Chondrocyte (in vitro differentiated cells): ENCODE measurements at regions not wholly inside any gene's neighbourhood (a gene's known extent, or its start where the extent isn't known, plus 50 kb on each side); places are given as distances from the start of the nearest gene placed in this dataset.

ENCODE experiments used
- DNase-seq: peaks from one replicate; pipeline ENCODE4 v3.0.0; 2021; ENCODE audit warnings: mixed read lengths, low spot score
- H3K27ac Mint-ChIP-seq: one replicate; pipeline ENCODE4 v1.8.0; 2021; ENCODE audit warnings: mild to moderate bottlenecking, moderate library complexity, mixed read lengths; ENCODE audit not compliant: unreplicated experiment
- H3K27me3 Mint-ChIP-seq: 2 replicates; pipeline ENCODE4 v1.8.0; 2021; ENCODE audit warnings: low read depth, mixed read lengths
- H3K36me3 Mint-ChIP-seq: 2 replicates; pipeline ENCODE4 v1.8.0; 2021; ENCODE audit warnings: low read depth, mixed read lengths
- H3K4me1 Mint-ChIP-seq: 2 replicates; pipeline ENCODE4 v1.8.0; 2021; ENCODE audit warnings: low read depth, mild to moderate bottlenecking, mixed read lengths
- H3K4me3 Mint-ChIP-seq: one replicate; pipeline ENCODE4 v1.8.0; 2021; ENCODE audit warnings: mild to moderate bottlenecking, moderate library complexity, mixed read lengths; ENCODE audit not compliant: unreplicated experiment
- H3K9me3 Mint-ChIP-seq: 2 replicates; pipeline ENCODE4 v1.8.0; 2021; ENCODE audit warnings: low read depth, mixed read lengths
- TF ChIP-seq, protein P1 (sequence below): fragments of 200-600 bp; sonication (generic); IDR thresholded peaks from 2 replicates; pipeline ENCODE4 v1.5.0; 2021; ENCODE audit warnings: antibody characterized with exemption, mild to moderate bottlenecking, moderate library complexity

DNA sequence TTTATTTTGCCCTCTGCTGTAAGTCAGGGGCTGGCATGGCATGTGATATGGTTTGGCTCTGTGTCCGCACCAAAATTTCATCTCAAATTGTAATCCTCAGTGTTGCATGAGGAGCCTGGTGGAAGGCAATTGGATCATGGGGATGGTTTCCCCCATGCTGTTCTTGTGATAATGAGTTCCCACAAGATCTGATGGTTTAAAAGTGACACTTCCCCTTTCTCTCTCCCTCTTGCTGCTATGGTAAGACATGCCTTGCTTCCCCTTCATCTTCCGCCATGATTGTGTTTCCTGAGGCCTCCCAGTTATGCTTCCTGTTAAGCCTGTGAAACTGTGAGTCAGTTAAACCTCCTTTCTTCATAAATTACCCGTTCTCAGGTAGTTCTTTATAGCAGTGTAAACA lies 72.0 kb upstream of the MSX1 start:
- H3K4me3 Mint-ChIP-seq, result no peak overlapping the region
- H3K36me3 Mint-ChIP-seq, result peaks cover 6% of the 10 kb centered on the region
- TF ChIP-seq, protein P1, sequence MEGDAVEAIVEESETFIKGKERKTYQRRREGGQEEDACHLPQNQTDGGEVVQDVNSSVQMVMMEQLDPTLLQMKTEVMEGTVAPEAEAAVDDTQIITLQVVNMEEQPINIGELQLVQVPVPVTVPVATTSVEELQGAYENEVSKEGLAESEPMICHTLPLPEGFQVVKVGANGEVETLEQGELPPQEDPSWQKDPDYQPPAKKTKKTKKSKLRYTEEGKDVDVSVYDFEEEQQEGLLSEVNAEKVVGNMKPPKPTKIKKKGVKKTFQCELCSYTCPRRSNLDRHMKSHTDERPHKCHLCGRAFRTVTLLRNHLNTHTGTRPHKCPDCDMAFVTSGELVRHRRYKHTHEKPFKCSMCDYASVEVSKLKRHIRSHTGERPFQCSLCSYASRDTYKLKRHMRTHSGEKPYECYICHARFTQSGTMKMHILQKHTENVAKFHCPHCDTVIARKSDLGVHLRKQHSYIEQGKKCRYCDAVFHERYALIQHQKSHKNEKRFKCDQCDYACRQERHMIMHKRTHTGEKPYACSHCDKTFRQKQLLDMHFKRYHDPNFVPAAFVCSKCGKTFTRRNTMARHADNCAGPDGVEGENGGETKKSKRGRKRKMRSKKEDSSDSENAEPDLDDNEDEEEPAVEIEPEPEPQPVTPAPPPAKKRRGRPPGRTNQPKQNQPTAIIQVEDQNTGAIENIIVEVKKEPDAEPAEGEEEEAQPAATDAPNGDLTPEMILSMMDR, result no peak
- peaks cover 17% of the 10 kb centered on the region for H3K9me3 Mint-ChIP-seq
- peaks cover 12% of the 10 kb centered on the region for H3K4me1 Mint-ChIP-seq
- no peak for DNase-seq
- no peaks in the 10 kb centered on the region for H3K27me3 Mint-ChIP-seq
- H3K27ac Mint-ChIP-seq, result no peak overlapping the region

DNA sequence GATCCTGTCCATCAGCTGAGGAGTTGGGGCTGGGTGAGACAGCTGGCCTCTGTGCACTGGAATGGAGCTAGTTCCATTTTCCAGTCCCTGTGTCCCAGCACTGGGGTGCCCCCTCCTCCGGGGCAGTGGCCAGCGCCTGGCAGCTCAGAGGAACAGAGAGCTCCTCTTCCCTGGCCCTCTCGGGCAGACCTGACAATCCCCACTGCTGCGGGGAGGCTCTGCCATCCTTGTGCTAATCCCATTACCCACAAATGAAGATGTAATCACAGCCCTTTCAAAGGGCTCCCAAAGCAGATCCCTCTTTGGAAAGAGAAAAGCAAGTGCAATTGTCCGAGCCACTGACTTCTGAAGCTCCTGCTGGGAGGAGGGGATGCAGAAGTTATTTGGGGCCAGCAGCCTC lies 75.1 kb upstream of the MSX1 start:
- peaks cover 4% of the 10 kb centered on the region for H3K36me3 Mint-ChIP-seq
- TF ChIP-seq, protein P1, result no peak
- DNase-seq, result no peak
- H3K9me3 Mint-ChIP-seq, result peaks cover 13% of the 10 kb centered on the region
- no peak overlapping the region for H3K27ac Mint-ChIP-seq
- peaks cover 19% of the 10 kb centered on the region for H3K4me1 Mint-ChIP-seq
- no peak overlapping the region for H3K4me3 Mint-ChIP-seq
- no peaks in the 10 kb centered on the region for H3K27me3 Mint-ChIP-seq

DNA sequence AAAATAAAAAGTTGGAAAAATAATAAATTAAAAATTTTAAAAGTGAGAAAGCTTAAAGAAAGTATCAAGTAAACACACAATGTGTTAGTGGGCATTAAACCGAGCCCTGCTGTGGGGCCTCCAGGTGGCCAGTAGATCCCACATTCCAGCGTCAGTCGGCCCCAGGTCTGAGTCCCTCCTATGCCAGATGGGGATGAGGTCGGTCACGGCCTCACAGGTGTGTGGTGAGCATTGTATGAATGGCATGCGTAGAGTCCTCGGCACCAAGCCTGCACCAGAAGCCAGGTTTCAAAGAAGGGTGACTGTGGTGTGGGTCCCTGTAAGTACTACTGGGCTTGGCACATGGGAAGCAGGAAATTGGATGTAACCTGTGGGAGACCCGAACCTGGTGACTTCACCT lies 75.6 kb upstream of the MSX1 start:
- Mint-ChIP-seq H3K4me3 (no peak overlapping the region), H3K27ac (no peak overlapping the region), H3K9me3 (peaks cover 8% of the 10 kb centered on the region), H3K27me3 (no peaks in the 10 kb centered on the region), H3K36me3 (no peaks in the 10 kb centered on the region), H3K4me1 (peaks cover 19% of the 10 kb centered on the region)
- DNase-seq, result no peak
- TF ChIP-seq, protein P1, result no peak

DNA sequence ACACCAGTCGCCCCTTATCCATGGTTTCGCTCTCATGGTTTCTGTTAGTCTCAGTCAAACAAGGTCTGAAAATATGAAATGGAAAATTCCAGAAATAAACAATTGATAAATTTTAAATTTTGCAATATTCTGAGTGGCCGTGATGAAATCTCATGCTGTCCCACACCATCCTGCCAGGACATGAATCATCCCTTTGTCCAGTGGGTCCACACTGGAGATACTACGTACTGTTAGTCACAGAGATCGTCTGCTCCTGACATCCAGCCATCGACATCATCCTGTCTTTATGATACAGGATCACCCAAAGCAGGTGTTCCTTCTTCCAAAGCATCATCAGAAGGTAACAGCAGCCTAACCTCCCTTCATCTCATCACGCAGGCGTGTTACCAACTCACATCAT lies 76.5 kb upstream of the MSX1 start:
- no peak overlapping the region for H3K27ac Mint-ChIP-seq
- peaks cover 19% of the 10 kb centered on the region for H3K4me1 Mint-ChIP-seq
- TF ChIP-seq, protein P1, result no peak
- H3K27me3 Mint-ChIP-seq, result no peaks in the 10 kb centered on the region
- H3K9me3 Mint-ChIP-seq, result peaks cover 5% of the 10 kb centered on the region
- no peaks in the 10 kb centered on the region for H3K36me3 Mint-ChIP-seq
- H3K4me3 Mint-ChIP-seq, result no peak overlapping the region
- no peak for DNase-seq

DNA sequence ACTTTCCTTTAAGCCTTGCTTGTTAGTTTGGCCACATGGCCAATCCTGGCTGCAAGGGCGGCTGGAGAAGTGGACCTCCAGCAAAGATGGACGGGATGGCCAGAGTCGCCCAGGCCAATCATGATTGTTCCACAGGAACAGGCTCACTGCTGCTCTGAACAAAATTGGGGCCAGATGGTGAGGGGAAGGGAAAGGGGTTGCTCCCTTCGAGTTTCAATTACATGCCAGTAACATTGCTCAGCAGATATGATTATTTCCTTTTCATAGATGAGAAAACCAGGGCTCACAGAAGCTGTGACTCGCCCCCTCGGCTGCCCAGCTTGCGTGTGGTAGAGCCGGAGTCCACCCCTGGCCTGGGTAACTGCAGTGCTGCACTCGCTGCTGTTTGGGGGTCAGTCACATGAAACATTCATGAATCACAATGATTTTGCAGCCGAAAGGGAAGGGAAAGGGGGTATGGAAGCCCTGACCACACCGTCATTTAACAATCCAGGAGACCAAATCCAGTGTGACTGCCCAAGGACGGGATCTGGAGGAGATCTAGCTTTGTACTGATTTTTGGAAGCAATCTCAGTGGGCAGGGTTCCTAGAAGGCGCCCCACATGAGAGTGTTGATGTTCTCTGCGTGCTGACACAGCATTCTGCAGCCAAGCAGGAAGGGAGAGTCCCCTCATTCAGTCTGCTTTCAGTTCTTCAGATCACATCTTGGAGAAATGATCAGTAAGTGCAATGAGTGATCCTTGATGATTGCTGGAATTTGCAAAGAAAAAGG lies 77.3 kb upstream of the MSX1 start:
- DNase-seq, result no peak
- Mint-ChIP-seq H3K27ac (no peak overlapping the region), H3K4me1 (peaks cover 19% of the 10 kb centered on the region), H3K4me3 (no peak overlapping the region), H3K27me3 (no peaks in the 10 kb centered on the region), H3K36me3 (no peaks in the 10 kb centered on the region), H3K9me3 (no peaks in the 10 kb centered on the region)
- TF ChIP-seq, protein P1, result no peak
